Skeletal muscle tissue (tissue), 3 donors: ENCODE measurements at regions not wholly inside any gene's neighbourhood (a gene's known extent, or its start where the extent isn't known, plus 50 kb on each side); places are given as distances from the start of the nearest gene placed in this dataset.

Source experiments
- H3K27ac ChIP-seq: one replicate; pipeline ENCODE4 v1.7.0; 2013; ENCODE audit warnings: mild to moderate bottlenecking, low read depth, low read length, inconsistent platforms
- H3K27me3 ChIP-seq, 3 donors: one replicate each; pipeline ENCODE4 v1.7.0; 2013; ENCODE audit warnings: low read length in 3 of 3; ENCODE audit not compliant: control insufficient read depth in 3 of 3, insufficient read depth in 3 of 3
- H3K36me3 ChIP-seq, 3 donors: one replicate each; pipeline ENCODE4 v1.7.0; 2013; ENCODE audit warnings: low read length in 3 of 3; ENCODE audit not compliant: control insufficient read depth in 3 of 3, insufficient read depth in 3 of 3
- H3K4me1 ChIP-seq, 3 donors: one replicate each; pipeline ENCODE4 v1.7.0; 2013; ENCODE audit warnings: low read length in 3 of 3, mild to moderate bottlenecking in 3 of 3; ENCODE audit not compliant: control insufficient read depth in 3 of 3, insufficient read depth in 3 of 3
- H3K4me3 ChIP-seq, 3 donors: one replicate each; pipeline ENCODE4 v1.7.0; 2013; ENCODE audit warnings: low read length in 3 of 3
- H3K9ac ChIP-seq, 3 donors: one replicate each; pipeline ENCODE4 v1.7.0; 2013; ENCODE audit warnings: low read length in 3 of 3, mild to moderate bottlenecking in 3 of 3, moderate library complexity in 2 of 3, low read depth in 1 of 3
- H3K9me3 ChIP-seq, 3 donors: one replicate each; pipeline ENCODE4 v1.7.0; 2013; ENCODE audit warnings: low read length in 3 of 3; ENCODE audit not compliant: control insufficient read depth in 3 of 3
- donor health status: Osteomylitis.

GRCh38 chr7:51633596-51633995 lies 317.0 kb upstream of the COBL start:
- Histone ChIP-seq H3K4me3 (no peak overlapping the region), H3K4me1 (no peaks in the 10 kb centered on the region), H3K9me3 (no peaks in the 10 kb centered on the region), H3K27ac (no peak overlapping the region), H3K9ac (no peak overlapping the region), H3K36me3 (no peaks in the 10 kb centered on the region), H3K27me3 (no peaks in the 10 kb centered on the region)

- H3K4me1 ChIP-seq: no peaks in the 10 kb centered on the region
- H3K4me3 ChIP-seq: no peak overlapping the region
- H3K36me3 ChIP-seq: no peaks in the 10 kb centered on the region
- no peaks in the 10 kb centered on the region for H3K27me3 ChIP-seq
- H3K9ac ChIP-seq: no peak overlapping the region
- no peak overlapping the region for H3K27ac ChIP-seq
- no peaks in the 10 kb centered on the region for H3K9me3 ChIP-seq
These were observed 316.4 kb upstream of the COBL start for GRCh38 chr7:51633006-51633405.

DNA sequence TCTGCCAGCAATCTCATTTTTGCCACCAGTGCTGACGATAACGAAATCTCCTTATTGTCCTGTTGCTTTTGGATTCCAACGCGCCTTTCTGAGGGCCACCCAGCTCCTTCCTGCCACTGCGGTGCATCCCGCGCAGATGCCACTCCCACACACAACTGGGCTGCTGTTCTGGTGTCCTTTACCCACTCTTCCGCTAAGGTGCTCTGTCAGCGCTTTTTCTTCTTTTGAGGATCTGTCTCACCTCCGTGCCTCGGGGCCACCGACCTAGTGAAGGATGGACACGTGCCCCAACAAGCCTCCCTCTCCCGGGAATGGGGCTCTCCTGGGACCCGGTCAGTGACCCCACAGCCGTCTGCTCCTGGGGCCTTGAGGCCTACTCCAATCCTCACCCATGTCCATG lies 314.3 kb upstream of the COBL start:
- no peak overlapping the region for H3K4me3 ChIP-seq
- no peaks in the 10 kb centered on the region for H3K4me1 ChIP-seq
- H3K9me3 ChIP-seq: no peaks in the 10 kb centered on the region
- H3K27ac ChIP-seq: no peak overlapping the region
- H3K27me3 ChIP-seq: no peaks in the 10 kb centered on the region
- no peaks in the 10 kb centered on the region for H3K36me3 ChIP-seq
- H3K9ac ChIP-seq: no peak overlapping the region

- no peaks in the 10 kb centered on the region for H3K36me3 ChIP-seq
- H3K9ac ChIP-seq: no peak overlapping the region
- no peaks in the 10 kb centered on the region for H3K4me1 ChIP-seq
- no peaks in the 10 kb centered on the region for H3K27me3 ChIP-seq
- H3K9me3 ChIP-seq: no peaks in the 10 kb centered on the region
- H3K27ac ChIP-seq: no peak overlapping the region
- no peak overlapping the region for H3K4me3 ChIP-seq
These were observed 312.6 kb upstream of the COBL start for GRCh38 chr7:51629206-51629605.

DNA sequence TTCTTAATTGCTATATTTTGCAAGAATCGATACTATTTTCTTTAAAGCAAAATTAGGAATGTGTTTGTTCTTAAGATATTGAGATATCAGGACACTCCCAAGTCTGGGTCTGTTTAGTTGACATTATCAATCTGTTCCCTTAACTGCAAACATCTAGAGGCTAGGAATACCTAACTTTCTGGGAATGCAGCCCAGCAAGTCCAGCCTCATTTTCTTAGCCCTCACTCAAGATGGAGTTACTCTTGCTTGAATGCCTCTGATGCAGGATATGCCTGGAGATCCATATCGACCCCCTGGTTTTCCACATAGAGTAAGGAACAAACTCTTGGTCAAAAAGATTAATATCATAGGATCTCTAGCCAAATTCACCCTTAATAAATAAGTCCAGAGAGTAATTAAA lies 305.3 kb upstream of the COBL start:
- Histone ChIP-seq H3K9ac (no peak overlapping the region), H3K27me3 (no peaks in the 10 kb centered on the region), H3K9me3 (peaks cover 0 to 5% (median 0%) of the 10 kb centered on the region in 3 donors), H3K4me1 (no peaks in the 10 kb centered on the region), H3K4me3 (no peak overlapping the region), H3K36me3 (no peaks in the 10 kb centered on the region), H3K27ac (no peak overlapping the region)

- Histone ChIP-seq H3K27ac (no peak overlapping the region), H3K27me3 (no peaks in the 10 kb centered on the region), H3K9ac (no peak overlapping the region), H3K36me3 (no peaks in the 10 kb centered on the region), H3K9me3 (peaks cover 0 to 5% (median 0%) of the 10 kb centered on the region in 3 donors), H3K4me1 (no peaks in the 10 kb centered on the region), H3K4me3 (no peak overlapping the region)
These were observed 304.1 kb upstream of the COBL start for GRCh38 chr7:51620706-51621105.

GRCh38 chr7:51619880-51620279 lies 303.3 kb upstream of the COBL start:
- H3K9ac ChIP-seq: no peak overlapping the region
- no peaks in the 10 kb centered on the region for H3K4me1 ChIP-seq
- H3K27ac ChIP-seq: no peak overlapping the region
- H3K4me3 ChIP-seq: no peak overlapping the region
- no peaks in the 10 kb centered on the region for H3K36me3 ChIP-seq
- H3K27me3 ChIP-seq: no peaks in the 10 kb centered on the region
- peaks cover 0 to 5% (median 0%) of the 10 kb centered on the region in 3 donors for H3K9me3 ChIP-seq

GRCh38 chr7:51617686-51618085 lies 301.1 kb upstream of the COBL start:
- no peak overlapping the region for H3K4me3 ChIP-seq
- H3K9ac ChIP-seq: no peak overlapping the region
- H3K27me3 ChIP-seq: no peaks in the 10 kb centered on the region
- H3K36me3 ChIP-seq: no peaks in the 10 kb centered on the region
- peaks cover 0 to 3% (median 0%) of the 10 kb centered on the region in 3 donors for H3K9me3 ChIP-seq
- H3K27ac ChIP-seq: no peak overlapping the region
- no peaks in the 10 kb centered on the region for H3K4me1 ChIP-seq

DNA sequence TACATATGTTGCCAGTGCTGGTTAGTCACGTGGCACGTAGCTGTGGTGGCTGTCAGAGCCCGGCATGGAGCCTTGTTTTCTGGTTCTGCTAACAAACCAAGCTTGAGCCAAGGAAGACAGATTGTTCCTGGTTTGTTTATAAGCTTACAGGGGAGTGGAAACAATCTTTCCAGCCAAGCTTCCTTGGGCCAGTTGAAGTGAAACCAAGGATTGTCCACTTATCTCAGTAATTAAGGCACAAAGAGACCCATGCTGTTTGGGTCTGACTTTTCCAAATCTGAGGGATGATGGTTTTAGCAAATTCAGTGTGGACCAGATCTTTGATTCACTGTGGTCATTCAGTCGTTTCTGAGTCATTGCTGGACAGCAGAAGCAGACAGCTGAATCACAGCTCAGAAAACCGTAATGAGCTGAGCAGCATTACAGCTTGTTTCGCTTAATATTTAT lies 297.3 kb upstream of the COBL start:
- H3K27ac ChIP-seq: no peak overlapping the region
- no peaks in the 10 kb centered on the region for H3K4me1 ChIP-seq
- H3K27me3 ChIP-seq: no peaks in the 10 kb centered on the region
- H3K4me3 ChIP-seq: no peak overlapping the region
- no peak overlapping the region for H3K9ac ChIP-seq
- H3K9me3 ChIP-seq: peaks cover 0 to 5% (median 0%) of the 10 kb centered on the region in 3 donors
- H3K36me3 ChIP-seq: no peaks in the 10 kb centered on the region

- Histone ChIP-seq H3K27ac (no peak overlapping the region), H3K36me3 (no peaks in the 10 kb centered on the region), H3K4me3 (no peak overlapping the region), H3K27me3 (no peaks in the 10 kb centered on the region), H3K4me1 (no peaks in the 10 kb centered on the region), H3K9me3 (peaks cover 0 to 2% (median 0%) of the 10 kb centered on the region in 3 donors), H3K9ac (no peak overlapping the region)
These were observed 295.3 kb upstream of the COBL start for GRCh38 chr7:51611937-51612336.

DNA sequence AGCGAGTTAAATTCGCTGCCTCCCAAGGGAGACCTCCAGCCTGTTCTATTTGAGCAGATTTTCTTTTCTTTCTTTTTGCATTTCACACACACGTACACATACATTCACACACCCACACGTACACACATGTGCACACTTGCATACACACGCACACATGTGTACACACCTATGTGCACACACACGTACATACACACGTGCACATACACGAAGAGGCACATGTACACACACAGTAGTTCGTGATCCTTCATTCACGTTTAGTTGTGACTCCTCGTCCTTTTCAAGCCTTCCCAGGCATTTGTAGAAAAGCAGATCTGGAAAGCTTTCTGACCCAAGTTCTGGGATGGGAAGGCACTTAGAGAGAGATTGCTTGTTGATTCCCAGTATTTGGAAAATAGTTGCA lies 290.8 kb upstream of the COBL start:
- H3K27me3 ChIP-seq: no peaks in the 10 kb centered on the region
- H3K9me3 ChIP-seq: peaks cover 0 to 4% (median 0%) of the 10 kb centered on the region in 3 donors
- H3K36me3 ChIP-seq: no peaks in the 10 kb centered on the region
- H3K9ac ChIP-seq: no peak overlapping the region
- no peaks in the 10 kb centered on the region for H3K4me1 ChIP-seq
- no peak overlapping the region for H3K4me3 ChIP-seq
- H3K27ac ChIP-seq: no peak overlapping the region
